ENCODE measurements at regions not wholly inside any gene's neighbourhood (a gene's known extent, or its start where the extent isn't known, plus 50 kb on each side); places are given as distances from the start of the nearest gene placed in this dataset.

DNA sequence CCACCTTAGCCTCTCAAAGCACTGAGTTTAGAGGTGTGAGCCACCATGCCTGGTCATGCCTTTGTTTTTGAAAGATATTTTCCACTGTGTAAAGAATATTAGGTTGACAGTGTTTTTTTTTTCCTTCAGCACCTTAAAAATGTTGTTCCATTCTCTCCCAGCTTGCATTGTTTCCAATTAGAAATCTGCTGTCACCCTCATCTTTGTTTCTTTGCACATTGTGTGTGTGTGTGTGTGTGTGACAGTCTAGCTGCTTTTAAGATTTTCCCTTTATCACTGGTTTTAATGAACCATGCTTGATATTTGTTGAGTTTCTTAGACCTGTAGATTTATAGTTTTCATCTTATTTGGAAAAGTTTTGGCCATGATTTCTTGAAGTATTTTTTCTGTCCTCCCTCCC is 79.0 kb upstream of the NKX1-1 start:
- TF ChIP-seq, protein P1, sequence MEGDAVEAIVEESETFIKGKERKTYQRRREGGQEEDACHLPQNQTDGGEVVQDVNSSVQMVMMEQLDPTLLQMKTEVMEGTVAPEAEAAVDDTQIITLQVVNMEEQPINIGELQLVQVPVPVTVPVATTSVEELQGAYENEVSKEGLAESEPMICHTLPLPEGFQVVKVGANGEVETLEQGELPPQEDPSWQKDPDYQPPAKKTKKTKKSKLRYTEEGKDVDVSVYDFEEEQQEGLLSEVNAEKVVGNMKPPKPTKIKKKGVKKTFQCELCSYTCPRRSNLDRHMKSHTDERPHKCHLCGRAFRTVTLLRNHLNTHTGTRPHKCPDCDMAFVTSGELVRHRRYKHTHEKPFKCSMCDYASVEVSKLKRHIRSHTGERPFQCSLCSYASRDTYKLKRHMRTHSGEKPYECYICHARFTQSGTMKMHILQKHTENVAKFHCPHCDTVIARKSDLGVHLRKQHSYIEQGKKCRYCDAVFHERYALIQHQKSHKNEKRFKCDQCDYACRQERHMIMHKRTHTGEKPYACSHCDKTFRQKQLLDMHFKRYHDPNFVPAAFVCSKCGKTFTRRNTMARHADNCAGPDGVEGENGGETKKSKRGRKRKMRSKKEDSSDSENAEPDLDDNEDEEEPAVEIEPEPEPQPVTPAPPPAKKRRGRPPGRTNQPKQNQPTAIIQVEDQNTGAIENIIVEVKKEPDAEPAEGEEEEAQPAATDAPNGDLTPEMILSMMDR (IDR thresholded peaks at IDR 0.05; ENCODE audit: insufficient read depth, missing control alignments) = no peak
- no peak for FAIRE-seq
- no peak for DNase-seq (ENCODE audit: insufficient read length, low spot score)

DNA sequence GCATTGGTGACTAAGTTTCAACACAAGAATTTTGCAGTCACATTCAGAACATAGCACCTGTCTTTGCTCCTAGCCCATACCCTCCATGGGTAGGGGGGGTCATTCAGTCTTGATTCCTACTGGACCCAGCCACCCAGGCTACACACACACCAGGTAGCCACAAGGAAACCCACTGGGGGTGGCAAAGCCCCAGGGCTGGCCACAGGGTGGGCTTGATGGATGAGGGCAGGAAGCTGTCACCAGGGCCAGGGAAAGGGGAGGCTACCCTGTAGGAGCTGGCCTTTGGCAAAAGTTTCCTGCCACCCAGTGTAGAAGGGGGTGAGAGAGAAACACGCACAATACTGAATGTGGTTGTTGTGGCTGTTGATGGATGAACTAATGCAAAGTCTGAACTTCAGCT is 74.5 kb upstream of the NKX1-1 start:
- FAIRE-seq (no peak), DNase-seq (ENCODE audit: insufficient read length, low spot score) (no peak)
- TF ChIP-seq, protein P1 (IDR thresholded peaks at IDR 0.05; ENCODE audit: insufficient read depth, missing control alignments) = no peak

DNA sequence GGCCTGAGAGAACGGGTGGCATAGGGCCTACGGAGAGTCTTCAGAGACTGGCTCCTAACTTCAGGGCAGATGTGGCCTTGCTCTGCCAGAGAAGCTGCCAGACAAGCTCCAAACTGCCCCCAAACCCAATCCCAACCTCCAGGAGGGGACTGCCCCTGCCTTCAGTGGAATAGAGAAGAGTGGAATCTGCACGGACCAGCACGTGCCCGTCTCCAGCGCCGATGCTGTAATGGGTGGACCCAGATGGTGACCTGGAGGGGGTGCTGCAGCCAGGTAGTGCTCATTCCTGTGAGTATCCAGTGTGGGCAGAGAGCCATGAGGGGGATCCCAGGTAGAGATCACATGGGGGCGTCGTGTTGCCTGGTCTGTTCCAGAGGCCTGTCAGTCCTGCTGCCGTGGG is 73.2 kb upstream of the NKX1-1 start:
- TF ChIP-seq, protein P1 (IDR thresholded peaks at IDR 0.05; ENCODE audit: insufficient read depth, missing control alignments) = no peak
- DNase-seq (ENCODE audit: insufficient read length, low spot score) (no peak), FAIRE-seq (no peak)

DNA sequence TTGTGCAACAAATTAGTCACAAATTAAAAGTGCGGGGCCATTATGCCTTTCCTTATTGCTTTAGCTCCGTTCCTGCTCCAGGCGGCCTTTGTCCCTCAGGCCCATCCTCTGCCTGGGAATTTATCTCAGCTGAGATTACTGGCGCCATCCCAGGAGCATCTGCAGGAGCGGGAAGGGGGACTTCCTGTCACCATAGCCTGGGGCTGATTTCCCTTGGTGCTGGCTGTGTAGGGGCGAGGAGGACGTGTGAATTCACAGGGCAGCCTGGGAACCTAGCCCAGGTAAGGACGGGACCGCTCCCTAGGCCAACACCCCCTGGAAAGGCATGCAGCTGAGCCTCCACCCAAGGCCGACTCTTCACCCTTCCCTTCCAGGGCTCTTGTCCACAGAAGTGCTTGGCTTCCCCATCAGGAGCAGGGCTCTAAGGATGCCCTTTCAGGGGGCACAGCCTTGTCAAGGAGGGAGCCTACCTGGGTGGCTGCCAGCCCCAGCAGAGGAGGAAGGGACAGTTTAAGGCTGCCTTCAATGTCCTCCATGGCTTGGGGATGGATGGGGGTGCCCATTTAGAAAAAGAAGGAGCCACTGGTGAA is 72.6 kb upstream of the NKX1-1 start:
- DNase-seq (ENCODE audit: insufficient read length, low spot score) = no peak
- TF ChIP-seq, protein P1 (IDR thresholded peaks at IDR 0.05; ENCODE audit: insufficient read depth, missing control alignments) = no peak
- FAIRE-seq = no peak

DNA sequence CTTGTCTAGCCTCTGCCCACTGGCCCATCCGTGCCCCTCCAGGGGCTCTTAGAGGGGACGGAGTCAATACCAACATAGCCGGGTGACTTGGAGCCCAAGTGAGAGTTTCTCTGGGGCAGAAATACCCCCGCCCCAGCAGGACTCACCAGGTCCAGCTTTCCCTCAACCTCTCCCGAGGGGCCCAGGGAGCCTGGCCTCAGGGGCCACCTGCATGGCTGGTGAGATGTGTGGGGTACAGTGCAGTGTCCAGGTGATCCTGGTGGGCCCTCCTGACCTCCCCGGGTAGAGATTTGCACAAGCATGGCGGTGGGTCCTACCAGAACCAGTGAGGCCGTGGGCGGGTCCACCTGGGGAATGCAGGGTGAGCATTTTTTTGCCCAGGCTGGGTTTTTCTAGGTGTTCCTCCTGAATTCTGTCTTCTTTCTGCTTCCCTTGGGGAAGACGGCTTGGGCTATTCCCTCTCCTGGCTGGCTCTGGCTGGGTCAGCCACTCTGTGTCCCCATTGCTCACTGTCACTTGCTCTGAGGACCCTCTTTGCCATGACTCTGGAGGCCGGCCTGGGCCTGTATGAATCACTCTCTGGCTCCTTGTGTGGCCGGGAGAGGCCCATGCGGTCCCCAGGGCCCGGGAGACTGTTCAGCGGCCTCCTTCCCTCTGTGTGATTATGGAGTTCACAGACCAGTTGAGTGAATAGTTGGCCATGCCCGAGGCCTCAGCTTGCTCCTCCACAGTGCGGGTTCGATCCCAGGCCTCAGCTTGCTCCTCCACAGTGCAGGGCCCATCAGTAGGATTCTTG is 71.0 kb upstream of the NKX1-1 start:
- DNase-seq (ENCODE audit: insufficient read length, low spot score) (no peak), FAIRE-seq (no peak)
- TF ChIP-seq, protein P1 (IDR thresholded peaks at IDR 0.05; ENCODE audit: insufficient read depth, missing control alignments) = no peak

DNA sequence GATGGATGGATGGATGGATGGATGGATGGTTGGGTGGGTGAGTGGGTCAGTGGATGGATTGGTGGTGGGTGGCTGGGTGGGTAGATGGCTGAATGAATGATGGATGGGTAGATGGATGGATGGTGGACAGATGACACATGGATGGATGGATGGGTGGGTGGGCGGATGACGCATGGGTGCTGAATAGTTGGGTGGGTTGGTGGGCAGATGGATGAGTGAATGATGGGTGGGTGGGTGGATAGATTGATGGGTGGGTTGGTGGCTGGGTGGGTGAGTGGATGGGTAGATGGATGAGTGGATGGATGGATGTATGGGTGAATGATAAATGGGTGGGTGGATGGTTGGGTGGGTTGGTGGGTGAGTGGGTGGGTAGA is 69.9 kb upstream of the NKX1-1 start:
- DNase-seq (ENCODE audit: insufficient read length, low spot score) = no peak
- TF ChIP-seq, protein P1 (IDR thresholded peaks at IDR 0.05; ENCODE audit: insufficient read depth, missing control alignments) = no peak
- FAIRE-seq = no peak

Data from D721Med (cell line).